Dendritic cell treated with granulocyte-macrophage colony-stimulating factor and Interleukin-4, amounts not matched to agents 40 ng/mL and 50 ng/mL, for 4 days (primary cell): ENCODE measurements at regions not wholly inside any gene's neighbourhood (a gene's known extent, or its start where the extent isn't known, plus 50 kb on each side); places are given as distances from the start of the nearest gene placed in this dataset.
"Not testable (repeated sequence)": the region's sequence is repeated elsewhere in the genome, so short reads cannot be mapped to it uniquely, and the experiment has no call there.

ENCODE experiments used
- H3K27ac Mint-ChIP-seq: one replicate; pipeline ENCODE4 v1.8.0; 2022; ENCODE audit warnings: mild to moderate bottlenecking, mixed read lengths
- H3K27me3 Mint-ChIP-seq: one replicate; pipeline ENCODE4 v1.8.0; 2022; ENCODE audit warnings: mild to moderate bottlenecking, mixed read lengths
- H3K36me3 Mint-ChIP-seq: one replicate; pipeline ENCODE4 v1.8.0; 2022; ENCODE audit warnings: low read depth, mixed read lengths
- H3K4me1 Mint-ChIP-seq: one replicate; pipeline ENCODE4 v1.8.0; 2022; ENCODE audit warnings: low read depth, mixed read lengths
- H3K4me3 Mint-ChIP-seq: one replicate; pipeline ENCODE4 v1.8.0; 2022; ENCODE audit warnings: mild to moderate bottlenecking, moderate library complexity, mixed read lengths
- H3K9me3 Mint-ChIP-seq: one replicate; pipeline ENCODE4 v1.8.0; 2022; ENCODE audit warnings: mixed read lengths
- intact Hi-C: fragments of 100-400 bp; cut with micrococcal nuclease; formaldehyde crosslinking; loops from one replicate; pipeline ENCODE4 v1.15.0; 2022

- H3K27ac Mint-ChIP-seq, result no peak overlapping the region
- H3K4me1 Mint-ChIP-seq, result no peaks in the 10 kb centered on the region
- no peak overlapping the region for H3K4me3 Mint-ChIP-seq
- H3K36me3 Mint-ChIP-seq, result no peaks in the 10 kb centered on the region
- no peaks in the 10 kb centered on the region for H3K27me3 Mint-ChIP-seq
- H3K9me3 Mint-ChIP-seq, result peaks cover 61% of the 10 kb centered on the region
- intact Hi-C loops, result no loop called here
These were observed 731.8 kb downstream of the SEMA5A start for GRCh38 chr5:8814105-8814504.

- no peaks in the 10 kb centered on the region for H3K4me1 Mint-ChIP-seq
- H3K9me3 Mint-ChIP-seq, result no peaks in the 10 kb centered on the region
- no peaks in the 10 kb centered on the region for H3K27me3 Mint-ChIP-seq
- no peaks in the 10 kb centered on the region for H3K36me3 Mint-ChIP-seq
- intact Hi-C loops, result no loop called here
- no peak overlapping the region for H3K4me3 Mint-ChIP-seq
- no peak overlapping the region for H3K27ac Mint-ChIP-seq
These were observed 721.5 kb downstream of the SEMA5A start for GRCh38 chr5:8824371-8824770.

GRCh38 chr5:8825139-8825757 is 720.6 kb downstream of the SEMA5A start:
- Mint-ChIP-seq H3K27me3 (no peaks in the 10 kb centered on the region), H3K4me3 (no peak overlapping the region), H3K36me3 (no peaks in the 10 kb centered on the region), H3K9me3 (no peaks in the 10 kb centered on the region), H3K4me1 (no peaks in the 10 kb centered on the region), H3K27ac (no peak overlapping the region)
- intact Hi-C loops, result no loop called here

- no peaks in the 10 kb centered on the region for H3K9me3 Mint-ChIP-seq
- no peaks in the 10 kb centered on the region for H3K36me3 Mint-ChIP-seq
- intact Hi-C loops, result no loop called here
- H3K4me3 Mint-ChIP-seq, result no peak overlapping the region
- H3K27me3 Mint-ChIP-seq, result no peaks in the 10 kb centered on the region
- no peak overlapping the region for H3K27ac Mint-ChIP-seq
- H3K4me1 Mint-ChIP-seq, result no peaks in the 10 kb centered on the region
These were observed 719.4 kb downstream of the SEMA5A start for GRCh38 chr5:8826508-8826907.

GRCh38 chr5:8827696-8828095 is 718.2 kb downstream of the SEMA5A start:
- no peak overlapping the region for H3K4me3 Mint-ChIP-seq
- intact Hi-C loops, result no loop called here
- no peak overlapping the region for H3K27ac Mint-ChIP-seq
- H3K36me3 Mint-ChIP-seq, result no peaks in the 10 kb centered on the region
- H3K4me1 Mint-ChIP-seq, result no peaks in the 10 kb centered on the region
- H3K9me3 Mint-ChIP-seq, result no peaks in the 10 kb centered on the region
- H3K27me3 Mint-ChIP-seq, result no peaks in the 10 kb centered on the region

GRCh38 chr5:8828596-8829322 is 717.1 kb downstream of the SEMA5A start:
- no peaks in the 10 kb centered on the region for H3K27me3 Mint-ChIP-seq
- H3K36me3 Mint-ChIP-seq, result no peaks in the 10 kb centered on the region
- no peak overlapping the region for H3K4me3 Mint-ChIP-seq
- no peak overlapping the region for H3K27ac Mint-ChIP-seq
- H3K4me1 Mint-ChIP-seq, result no peaks in the 10 kb centered on the region
- H3K9me3 Mint-ChIP-seq, result no peaks in the 10 kb centered on the region
- intact Hi-C loops, result no loop called here

GRCh38 chr5:8829323-8830029 is 716.4 kb downstream of the SEMA5A start:
- no peaks in the 10 kb centered on the region for H3K36me3 Mint-ChIP-seq
- H3K27me3 Mint-ChIP-seq, result no peaks in the 10 kb centered on the region
- H3K9me3 Mint-ChIP-seq, result no peaks in the 10 kb centered on the region
- intact Hi-C loops, result no loop called here
- no peaks in the 10 kb centered on the region for H3K4me1 Mint-ChIP-seq
- H3K4me3 Mint-ChIP-seq, result no peak overlapping the region
- H3K27ac Mint-ChIP-seq, result no peak overlapping the region

GRCh38 chr5:8831251-8831650 is 714.6 kb downstream of the SEMA5A start:
- no peaks in the 10 kb centered on the region for H3K27me3 Mint-ChIP-seq
- H3K27ac Mint-ChIP-seq, result no peak overlapping the region
- no peak overlapping the region for H3K4me3 Mint-ChIP-seq
- H3K36me3 Mint-ChIP-seq, result no peaks in the 10 kb centered on the region
- no peaks in the 10 kb centered on the region for H3K4me1 Mint-ChIP-seq
- no peaks in the 10 kb centered on the region for H3K9me3 Mint-ChIP-seq
- intact Hi-C loops, result no loop called here

- H3K27me3 Mint-ChIP-seq, result no peaks in the 10 kb centered on the region
- no peak overlapping the region for H3K4me3 Mint-ChIP-seq
- no peaks in the 10 kb centered on the region for H3K4me1 Mint-ChIP-seq
- H3K36me3 Mint-ChIP-seq, result no peaks in the 10 kb centered on the region
- H3K9me3 Mint-ChIP-seq, result no peaks in the 10 kb centered on the region
- H3K27ac Mint-ChIP-seq, result no peak overlapping the region
- intact Hi-C loops, result no loop called here
These were observed 714.0 kb downstream of the SEMA5A start for GRCh38 chr5:8831854-8832253.

GRCh38 chr5:8839361-8840055 is 706.4 kb downstream of the SEMA5A start:
- H3K9me3 Mint-ChIP-seq, result peaks cover 24% of the 10 kb centered on the region
- no peaks in the 10 kb centered on the region for H3K36me3 Mint-ChIP-seq

GRCh38 chr5:8840237-8840636 is 705.6 kb downstream of the SEMA5A start:
- Mint-ChIP-seq H3K27me3 (no peaks in the 10 kb centered on the region), H3K36me3 (no peaks in the 10 kb centered on the region), H3K27ac (no peak overlapping the region), H3K4me3 (no peak overlapping the region), H3K4me1 (no peaks in the 10 kb centered on the region), H3K9me3 (peaks cover 24% of the 10 kb centered on the region)
- intact Hi-C loops, result no loop called here

More at GRCh38 chr5:8839361-8840055, 706.4 kb downstream of the SEMA5A start:
- intact Hi-C loops, result no loop called here
- H3K27ac Mint-ChIP-seq, result no peak overlapping the region
- H3K4me3 Mint-ChIP-seq, result no peak overlapping the region
- H3K4me1 Mint-ChIP-seq, result no peaks in the 10 kb centered on the region
- H3K27me3 Mint-ChIP-seq, result no peaks in the 10 kb centered on the region

- H3K4me1 Mint-ChIP-seq, H3K27me3 Mint-ChIP-seq, H3K36me3 Mint-ChIP-seq, intact Hi-C loops, H3K27ac Mint-ChIP-seq, H3K4me3 Mint-ChIP-seq: not testable (repeated sequence)
- peaks cover 24% of the 10 kb centered on the region for H3K9me3 Mint-ChIP-seq
These were observed 705.1 kb downstream of the SEMA5A start for GRCh38 chr5:8840746-8841145.

GRCh38 chr5:8842971-8843551 is 702.8 kb downstream of the SEMA5A start:
- intact Hi-C loops, result no loop called here
- peaks cover 24% of the 10 kb centered on the region for H3K9me3 Mint-ChIP-seq
- H3K27ac Mint-ChIP-seq, result no peak overlapping the region
- H3K36me3 Mint-ChIP-seq, result no peaks in the 10 kb centered on the region
- no peaks in the 10 kb centered on the region for H3K4me1 Mint-ChIP-seq
- no peak overlapping the region for H3K4me3 Mint-ChIP-seq
- no peaks in the 10 kb centered on the region for H3K27me3 Mint-ChIP-seq

GRCh38 chr5:8843771-8844170 is 702.1 kb downstream of the SEMA5A start:
- H3K27ac Mint-ChIP-seq, result no peak overlapping the region
- intact Hi-C loops, result no loop called here
- no peak overlapping the region for H3K4me3 Mint-ChIP-seq
- no peaks in the 10 kb centered on the region for H3K4me1 Mint-ChIP-seq
- H3K27me3 Mint-ChIP-seq, result no peaks in the 10 kb centered on the region
- peaks cover 24% of the 10 kb centered on the region for H3K9me3 Mint-ChIP-seq
- H3K36me3 Mint-ChIP-seq, result no peaks in the 10 kb centered on the region
